Epithelial cell of esophagus (primary cell): ENCODE measurements at regions not wholly inside any gene's neighbourhood (a gene's known extent, or its start where the extent isn't known, plus 50 kb on each side); places are given as distances from the start of the nearest gene placed in this dataset.

Experiments used
- DNase-seq: peaks from one replicate; pipeline ENCODE4 v3.0.0; 2010; ENCODE audit warnings: low read depth
- H3K4me3 ChIP-seq: 2 replicates; pipeline ENCODE4 v1.5.1; 2011; ENCODE audit warnings: mild to moderate bottlenecking, low read length, control low read depth
- CTCF ChIP-seq: IDR thresholded peaks from 2 replicates; pipeline ENCODE4 v1.5.1; 2011; ENCODE audit warnings: low read depth, mild to moderate bottlenecking, low read length, control low read depth, inconsistent platforms; ENCODE audit not compliant: insufficient read depth; ENCODE audit errors: missing control alignments

- DNase-seq, result peak; percentile 85
- TF ChIP-seq CTCF, result no peak
Observed at GRCh38 chr3:124607163-124607562, 123.1 kb upstream of the UMPS start.

DNA sequence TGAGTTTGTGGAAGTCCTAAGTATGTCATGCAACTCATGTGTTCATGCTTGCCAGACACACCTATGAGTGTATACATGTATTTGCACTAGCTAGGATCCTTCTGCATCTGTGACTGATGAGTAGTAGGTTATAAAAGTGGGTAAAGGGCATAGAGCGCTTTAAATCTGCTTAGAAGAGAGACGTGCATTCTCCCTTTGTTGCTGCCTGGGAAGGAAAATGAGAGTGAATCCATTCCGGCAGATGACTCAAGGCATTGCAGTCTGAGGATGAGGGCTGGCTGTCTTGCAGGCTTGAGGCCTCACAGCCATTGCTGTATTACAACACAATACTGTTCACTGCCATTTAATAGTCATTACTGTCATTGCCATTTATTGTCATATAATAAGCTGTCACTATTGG is 120.8 kb upstream of the UMPS start:
- H3K4me3 ChIP-seq, result no peak overlapping the region
- TF ChIP-seq CTCF, result no peak
- DNase-seq, result peak; percentile 45

More at GRCh38 chr3:124607163-124607562, 123.1 kb upstream of the UMPS start:
- no peak overlapping the region for H3K4me3 ChIP-seq

- no peak overlapping the region for H3K4me3 ChIP-seq
- no peak for DNase-seq
- no peak for TF ChIP-seq CTCF
Observed at GRCh38 chr3:124610130-124610529, 120.1 kb upstream of the UMPS start.

DNA sequence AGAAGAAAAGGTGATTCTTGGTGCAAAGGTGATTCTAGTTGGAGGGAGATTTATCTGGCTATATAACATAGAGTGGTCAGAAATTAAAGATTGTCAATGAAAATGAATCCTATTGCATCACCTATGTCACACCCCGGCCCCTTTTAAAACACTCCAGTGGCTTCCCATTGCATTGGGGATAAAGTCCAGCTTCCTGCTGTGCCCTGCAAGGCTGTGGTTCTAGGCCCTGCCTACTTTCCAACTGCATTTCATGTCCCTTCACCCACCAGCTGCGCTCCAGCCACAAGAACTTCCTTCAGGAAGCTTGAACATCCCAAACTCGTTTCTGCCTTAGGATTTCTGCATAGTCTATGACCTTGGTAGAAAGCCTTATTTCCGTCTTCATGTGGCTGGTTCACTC is 118.7 kb upstream of the UMPS start:
- no peak overlapping the region for H3K4me3 ChIP-seq
- DNase-seq, result no peak
- no peak for TF ChIP-seq CTCF

GRCh38 chr3:124615896-124616543 is 114.2 kb upstream of the UMPS start:
- TF ChIP-seq CTCF, result no peak
- no peak overlapping the region for H3K4me3 ChIP-seq
- DNase-seq, result no peak

DNA sequence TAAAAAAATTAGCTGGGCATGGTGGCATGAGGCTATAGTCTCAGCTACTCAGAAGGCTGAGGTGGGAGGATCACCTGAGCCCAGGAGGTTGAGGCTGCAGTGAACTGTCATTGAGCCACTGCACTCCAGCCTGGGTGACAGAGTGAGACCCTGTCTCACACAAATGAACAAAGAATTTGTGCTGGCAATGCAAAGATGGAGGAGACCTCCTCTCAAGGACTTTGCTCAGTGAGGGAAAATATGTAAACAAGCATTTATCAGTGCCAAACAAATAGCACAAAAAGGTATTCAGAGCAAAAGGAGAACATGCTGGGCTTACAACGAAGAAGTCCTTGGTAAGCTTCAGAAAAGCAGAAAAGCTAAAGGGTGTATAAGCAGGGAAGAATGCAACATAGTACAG is 113.1 kb upstream of the UMPS start:
- no peak overlapping the region for H3K4me3 ChIP-seq
- DNase-seq, result no peak
- TF ChIP-seq CTCF, result no peak
